Bone marrow (tissue), 2 donors: ENCODE measurements at regions not wholly inside any gene's neighbourhood (a gene's known extent, or its start where the extent isn't known, plus 50 kb on each side); places are given as distances from the start of the nearest gene placed in this dataset.

ENCODE experiments used
- DNase-seq, 2 donors: peaks; one replicate each; lab custom pipeline; 2025; lab: John Stamatoyannopoulos, UW

GRCh38 chr2:103810875-103811274 lies 1043.0 kb upstream of the POU3F3 start:
- DNase-seq = no peak

GRCh38 chr2:103814016-103814415 lies 1039.9 kb upstream of the POU3F3 start:
- no peak for DNase-seq

GRCh38 chr2:103815731-103816130 lies 1038.2 kb upstream of the POU3F3 start:
- no peak for DNase-seq

- DNase-seq = no peak
Measured at GRCh38 chr2:103817746-103818145, 1036.2 kb upstream of the POU3F3 start.

GRCh38 chr2:103818176-103818575 lies 1035.7 kb upstream of the POU3F3 start:
- no peak for DNase-seq

GRCh38 chr2:103819599-103819998 lies 1034.3 kb upstream of the POU3F3 start:
- DNase-seq = no peak

- DNase-seq = no peak
Measured at GRCh38 chr2:103823847-103824246, 1030.1 kb upstream of the POU3F3 start.

- no peak for DNase-seq
Measured at GRCh38 chr2:103847276-103847675, 1006.6 kb upstream of the POU3F3 start.

GRCh38 chr2:103859238-103859637 lies 994.7 kb upstream of the POU3F3 start:
- DNase-seq = no peak

- no peak for DNase-seq
Measured at GRCh38 chr2:103860016-103860415, 993.9 kb upstream of the POU3F3 start.

GRCh38 chr2:103868396-103868795 lies 985.5 kb upstream of the POU3F3 start:
- DNase-seq = no peak

- DNase-seq = no peak
Measured at GRCh38 chr2:103873716-103874351, 980.1 kb upstream of the POU3F3 start.

- no peak for DNase-seq
Measured at GRCh38 chr2:103875131-103875530, 978.8 kb upstream of the POU3F3 start.

GRCh38 chr2:103875531-103875930 lies 978.4 kb upstream of the POU3F3 start:
- no peak for DNase-seq

- no peak for DNase-seq
Measured at GRCh38 chr2:103876611-103877010, 977.3 kb upstream of the POU3F3 start.

- DNase-seq = no peak
Measured at GRCh38 chr2:103879101-103879500, 974.8 kb upstream of the POU3F3 start.

GRCh38 chr2:103880081-103880834 lies 973.7 kb upstream of the POU3F3 start:
- no peak for DNase-seq

- no peak for DNase-seq
Measured at GRCh38 chr2:103887625-103888024, 966.3 kb upstream of the POU3F3 start.

GRCh38 chr2:103896182-103896581 lies 957.7 kb upstream of the POU3F3 start:
- no peak for DNase-seq

- no peak for DNase-seq
Measured at GRCh38 chr2:103898561-103898960, 955.4 kb upstream of the POU3F3 start.

- DNase-seq = no peak
Measured at GRCh38 chr2:103902347-103902746, 951.6 kb upstream of the POU3F3 start.

- no peak for DNase-seq
Measured at GRCh38 chr2:103921161-103921560, 932.8 kb upstream of the POU3F3 start.

GRCh38 chr2:103942199-103942598 lies 911.7 kb upstream of the POU3F3 start:
- no peak for DNase-seq

- DNase-seq = no peak
Measured at GRCh38 chr2:103945083-103945482, 908.8 kb upstream of the POU3F3 start.
